ENCODE measurements at regions not wholly inside any gene's neighbourhood (a gene's known extent, or its start where the extent isn't known, plus 50 kb on each side); places are given as distances from the start of the nearest gene placed in this dataset.
"Not testable (repeated sequence)": the region's sequence is repeated elsewhere in the genome, so short reads cannot be mapped to it uniquely, and the experiment has no call there.

DNA sequence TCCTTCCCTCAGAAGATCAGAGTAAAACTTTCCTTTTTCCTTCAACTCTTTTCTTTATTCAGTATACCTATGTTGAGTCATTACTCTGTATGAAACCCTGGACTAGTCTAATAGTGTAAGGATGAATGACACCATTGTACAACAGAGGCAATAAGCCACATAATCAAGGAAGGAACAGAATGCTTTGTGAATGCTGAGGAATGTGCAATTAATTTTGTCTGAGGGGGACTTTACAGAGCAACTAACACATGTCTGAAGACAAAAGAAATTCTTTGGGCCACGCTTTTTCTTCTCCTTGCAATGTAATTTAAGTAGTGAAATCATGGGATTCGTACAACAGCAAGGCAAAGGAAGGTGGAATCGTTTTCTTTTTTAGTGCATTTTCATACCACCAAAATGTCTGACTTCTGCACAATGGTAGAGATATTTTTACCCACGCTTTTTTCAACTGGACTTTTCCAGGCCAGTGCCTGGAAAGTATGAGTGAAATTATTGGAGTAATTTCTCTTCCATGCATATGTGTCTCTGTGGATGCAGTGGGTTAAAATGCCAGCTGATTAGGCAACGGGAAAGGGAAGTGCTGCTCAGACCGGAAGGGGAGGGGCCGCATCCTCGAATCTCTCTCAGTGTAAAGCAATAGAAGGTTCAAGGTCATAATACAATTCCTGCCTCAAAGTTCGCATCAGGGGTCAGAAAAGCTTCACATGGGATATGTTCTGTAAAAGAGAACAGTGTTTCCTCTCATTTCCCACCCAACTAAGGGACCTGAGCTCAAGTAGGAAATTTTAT is 89.9 kb upstream of the MTHFD1L start:
- DNase-seq, result no peak

DNA sequence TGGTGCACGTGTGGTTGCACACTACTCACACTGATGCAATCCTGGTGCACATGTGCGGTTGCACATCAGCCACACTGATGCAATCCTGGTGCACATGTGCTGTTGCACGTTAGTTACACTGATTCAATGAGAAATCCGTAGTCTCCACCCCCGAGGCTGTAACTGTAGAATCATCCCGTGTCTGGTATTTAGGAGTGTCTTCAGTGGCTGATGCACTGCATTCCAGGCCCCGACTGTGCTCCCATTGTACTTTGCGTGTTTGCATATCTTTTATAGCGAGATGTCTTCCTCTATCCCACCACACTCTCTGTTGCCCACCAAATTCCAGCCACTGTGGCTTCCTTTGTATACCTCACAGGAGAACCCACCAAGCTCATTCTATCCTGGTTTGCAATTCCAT is 87.8 kb upstream of the MTHFD1L start:
- no peak for DNase-seq

DNA sequence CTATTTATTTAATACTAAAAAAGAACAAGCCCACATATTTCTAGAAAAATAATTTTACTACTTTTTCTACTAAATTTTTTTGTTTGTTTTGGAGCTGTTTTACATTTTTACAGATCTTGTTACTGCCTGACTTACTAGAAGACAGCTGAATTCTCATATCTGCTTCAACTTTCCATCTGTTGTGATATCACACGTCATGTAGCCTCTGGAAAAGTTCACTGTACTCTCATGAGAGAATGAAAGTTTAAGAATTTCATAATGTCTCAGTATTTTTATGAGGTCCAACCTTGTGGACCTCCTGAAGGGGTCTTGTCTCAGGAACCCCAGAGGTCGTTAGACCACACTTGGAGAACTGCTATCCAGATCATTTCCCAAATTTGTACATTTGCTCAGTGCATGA is 81.7 kb upstream of the MTHFD1L start:
- no peak for DNase-seq

DNA sequence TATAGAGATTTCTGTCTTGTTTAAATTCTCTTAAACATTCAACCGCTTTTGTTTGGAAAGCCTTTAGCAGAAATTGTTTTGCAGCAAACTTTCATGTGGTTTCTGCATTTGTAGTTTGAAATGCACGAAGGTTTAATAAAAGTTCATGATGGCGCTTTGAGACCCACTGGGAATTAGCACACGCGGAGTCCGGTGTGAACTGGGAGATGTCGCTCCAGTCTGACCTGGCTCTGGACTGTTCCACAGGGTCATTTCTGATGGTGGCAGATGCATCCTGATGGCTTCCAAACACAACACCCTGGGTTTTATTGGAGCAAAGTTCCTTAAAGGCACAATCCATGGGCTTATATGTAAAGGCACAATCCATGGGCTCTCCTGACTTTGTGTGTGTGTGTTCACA is 78.1 kb upstream of the MTHFD1L start:
- no peak for DNase-seq

DNA sequence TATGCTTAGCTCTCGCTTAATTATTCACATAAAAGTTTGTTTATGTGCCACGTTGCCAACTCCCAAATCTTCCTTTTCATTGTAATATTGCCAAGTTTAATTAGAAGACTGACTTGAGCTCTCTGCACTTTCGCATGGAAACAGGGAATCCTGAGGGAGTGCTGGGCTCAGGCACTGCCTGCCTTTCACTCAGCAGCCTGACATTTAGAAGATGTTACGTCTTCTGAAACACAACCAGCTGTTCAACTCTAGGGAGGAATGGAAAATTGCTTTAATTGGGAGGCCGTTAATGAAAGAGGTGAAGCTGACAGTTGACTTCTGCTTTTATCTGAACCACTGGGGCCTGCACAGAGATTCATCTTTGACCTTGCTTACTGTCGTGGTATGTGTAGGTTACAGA is 77.4 kb upstream of the MTHFD1L start:
- no peak for DNase-seq

DNA sequence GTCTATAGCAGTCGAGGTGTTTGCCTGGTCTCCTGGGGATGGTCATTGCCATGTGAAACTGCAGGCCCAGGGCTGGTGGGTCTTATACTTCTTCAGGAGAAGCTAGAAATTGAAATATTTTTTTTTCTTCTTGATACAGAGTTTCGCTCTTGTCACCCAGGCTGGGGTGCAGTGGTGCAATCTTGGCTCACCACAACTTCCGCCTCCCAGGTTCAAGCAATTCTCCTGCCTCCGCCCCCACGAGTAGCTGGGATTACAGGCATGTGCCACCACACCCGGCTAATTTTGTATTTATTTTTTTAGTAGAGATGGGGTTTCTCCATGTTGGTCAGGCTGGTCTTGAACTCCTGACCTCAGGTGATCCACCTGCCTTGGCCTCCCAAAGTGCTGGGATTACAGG is 75.6 kb upstream of the MTHFD1L start:
- not testable (repeated sequence) for DNase-seq

DNA sequence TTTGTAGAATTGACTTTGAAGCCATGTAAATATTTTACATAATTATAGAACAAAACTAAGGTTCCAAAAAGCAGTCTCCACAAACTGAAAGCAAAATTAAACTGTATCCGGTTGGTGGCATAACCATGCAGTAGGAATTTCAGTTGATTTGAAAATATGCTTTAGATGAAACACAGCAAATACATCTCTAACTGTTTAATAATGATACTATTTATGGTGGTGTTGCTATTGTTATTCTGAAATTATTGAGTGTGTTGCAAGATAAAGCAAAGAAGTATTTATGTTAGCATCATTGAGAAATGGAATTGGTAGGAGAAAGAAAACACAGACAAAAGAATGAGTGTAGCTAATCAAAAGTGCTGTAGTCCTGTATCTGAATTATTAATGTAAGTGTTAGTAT is 73.8 kb upstream of the MTHFD1L start:
- DNase-seq, result no peak

DNA sequence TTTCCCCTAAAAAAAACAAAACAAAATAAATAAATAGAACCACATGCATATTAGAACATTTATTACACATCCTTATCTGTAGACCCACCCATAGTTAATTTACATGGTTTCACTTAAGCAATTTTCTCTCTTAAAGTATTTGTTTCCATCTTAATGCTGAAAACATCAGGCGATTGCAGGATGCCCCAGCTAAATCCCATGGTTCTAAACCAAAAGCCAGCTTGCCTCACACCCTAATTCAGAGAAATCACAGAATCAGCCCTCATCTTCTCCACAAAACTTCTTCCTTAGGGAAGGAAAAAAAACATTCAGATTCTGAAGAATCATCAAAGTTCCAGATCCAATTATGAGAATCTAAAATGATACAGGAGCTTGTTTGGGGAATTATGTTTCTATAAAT is 67.6 kb upstream of the MTHFD1L start:
- DNase-seq, result no peak

DNA sequence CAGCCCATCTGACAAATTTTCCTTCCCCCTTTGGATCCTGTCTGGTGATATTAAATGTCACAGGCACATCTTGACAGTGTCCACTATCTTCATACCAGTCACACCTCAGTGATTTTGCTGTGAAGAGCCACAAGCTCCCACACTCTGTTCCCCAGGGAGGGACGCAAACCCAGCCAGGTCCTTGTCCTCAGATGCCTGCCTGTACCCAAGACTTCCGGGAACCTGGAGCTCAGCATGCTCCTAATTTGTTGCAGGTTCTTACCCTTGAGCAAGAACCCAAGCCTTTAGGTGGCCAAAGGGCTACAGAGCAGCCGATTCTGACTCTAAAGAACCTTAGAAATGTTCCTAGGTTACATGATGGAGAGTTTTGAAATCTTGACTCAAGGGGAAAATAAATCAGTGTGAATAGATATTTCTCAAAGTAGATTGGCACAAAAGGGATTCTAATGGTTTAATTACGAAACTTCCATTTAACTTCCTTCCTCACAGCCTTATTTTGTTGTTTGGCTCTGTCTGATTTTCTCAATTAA is 66.2 kb upstream of the MTHFD1L start:
- no peak for DNase-seq

DNA sequence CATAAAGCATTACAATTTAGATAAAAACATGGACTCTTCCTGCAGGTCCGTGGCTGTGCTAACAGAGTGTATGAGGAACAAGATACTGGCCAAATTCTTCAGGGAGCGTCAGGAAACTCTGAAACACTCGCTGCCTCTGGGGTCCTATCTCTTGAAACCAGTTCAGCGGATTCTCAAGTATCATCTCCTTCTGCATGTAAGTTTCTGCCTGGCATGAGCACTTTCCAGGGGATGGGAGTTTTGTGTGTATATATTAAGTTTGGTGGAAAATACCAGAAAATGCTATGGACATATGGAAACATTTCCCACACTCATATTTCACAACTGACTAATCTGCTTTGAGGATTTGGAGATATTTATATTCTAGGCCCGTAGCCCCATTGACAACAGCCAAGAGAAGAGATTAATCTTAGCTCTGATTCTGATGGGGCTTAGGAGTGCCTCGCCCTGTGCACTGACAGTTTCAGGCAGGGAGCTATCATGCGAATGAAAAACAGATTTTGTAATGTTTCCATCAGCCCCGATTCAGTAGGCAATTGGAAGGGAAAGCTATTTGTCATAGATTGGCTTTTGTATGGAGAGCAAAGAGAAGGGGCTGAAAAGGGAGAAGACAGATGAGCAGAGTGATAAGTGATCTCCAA is 64.7 kb upstream of the MTHFD1L start:
- no peak for DNase-seq

DNA sequence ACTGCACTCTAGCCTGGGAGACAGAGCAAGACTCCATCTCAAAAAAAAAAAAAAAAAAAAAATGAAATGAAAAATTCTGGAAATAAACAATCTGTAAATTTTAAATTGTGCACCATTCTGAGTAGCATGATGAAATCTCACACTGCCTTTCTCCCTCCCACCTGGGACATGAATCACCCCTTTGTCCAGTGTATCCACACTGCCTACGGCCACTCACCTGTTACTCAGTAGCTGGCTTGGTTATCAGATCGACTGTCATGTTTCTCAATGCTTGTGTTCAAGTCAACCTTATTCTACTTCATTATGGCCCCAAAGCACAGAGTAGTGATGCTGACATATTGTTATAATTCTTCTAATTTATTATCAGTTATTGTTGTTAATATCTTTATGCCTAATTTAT is 58.7 kb upstream of the MTHFD1L start:
- DNase-seq, result no peak

DNA sequence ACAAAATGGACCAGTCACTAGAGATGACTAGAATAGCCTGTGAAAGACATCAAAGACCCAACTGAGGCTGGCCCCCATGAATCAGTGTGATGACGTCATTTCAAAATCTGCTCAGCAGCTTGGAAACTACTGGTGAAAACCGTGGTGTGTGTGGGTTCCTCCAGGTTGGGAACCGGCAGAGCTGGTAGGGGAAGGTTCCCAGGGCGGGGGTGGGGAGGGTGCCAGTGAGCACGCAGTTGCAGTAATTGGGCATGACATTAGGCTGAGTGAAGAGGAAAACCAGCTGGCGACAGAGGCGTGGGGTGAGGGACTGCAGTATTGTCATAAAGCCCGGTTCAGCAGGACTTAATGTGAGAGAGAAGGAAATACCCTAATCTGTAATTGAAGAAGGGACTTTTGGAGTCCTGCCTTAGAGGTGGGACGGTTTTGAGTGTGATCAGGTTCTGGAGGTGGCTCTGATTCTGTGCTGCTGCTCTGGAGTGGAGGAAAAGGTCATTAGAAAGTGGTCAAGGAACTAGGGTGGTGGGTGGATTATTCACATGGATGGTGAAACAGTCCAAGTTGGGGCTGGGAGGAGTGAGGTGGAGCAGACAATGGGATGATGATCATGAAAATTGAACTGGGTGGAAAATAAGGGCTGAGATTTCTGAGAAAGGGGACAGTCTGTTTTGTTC is 52.0 kb upstream of the MTHFD1L start:
- DNase-seq, result no peak

DNA sequence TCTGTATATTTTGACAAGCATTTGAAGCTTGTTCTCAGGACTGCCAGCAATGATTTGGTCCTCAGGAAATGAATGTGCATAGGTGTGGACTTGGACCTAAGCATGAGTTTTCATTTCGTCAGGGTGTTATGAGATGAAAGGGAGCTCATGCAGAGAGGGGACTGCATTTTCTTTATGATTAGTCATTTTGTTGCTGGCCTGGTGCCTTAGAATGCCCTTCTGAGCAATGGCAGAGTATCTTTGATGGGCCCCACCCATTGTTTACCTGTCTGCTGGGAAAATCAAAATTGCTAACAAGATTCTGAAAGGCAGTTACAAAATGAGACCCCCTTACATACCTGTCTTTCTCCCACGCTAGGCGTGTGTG is 51.5 kb upstream of the MTHFD1L start:
- peak; percentile 51 for DNase-seq
